ENCODE measurements at regions not wholly inside any gene's neighbourhood (a gene's known extent, or its start where the extent isn't known, plus 50 kb on each side); places are given as distances from the start of the nearest gene placed in this dataset.

- Histone ChIP-seq H4K20me1 (replicated peaks in 1 of 2; ENCODE audit: control insufficient read depth in 1 of 2, insufficient read depth in 2 of 2, low read length in 2 of 2) (no peaks in the 10 kb centered on the region), H2BK12ac (ENCODE audit: low read depth, low read length) (no peak overlapping the region), H2AK5ac (ENCODE audit: low read depth, low read length) (no peak overlapping the region), H3K4me3 (ENCODE audit: extremely low read depth in 1 of 4, insufficient read depth in 2 of 4, low read depth in 3 of 4, low read length in 4 of 4) (no peak overlapping the region), H3K27ac (ENCODE audit: low read depth, low read length) (no peak overlapping the region), H3K9me3 (ENCODE audit: insufficient read depth in 2 of 2, low read depth in 1 of 2, low read length in 1 of 2) (no peaks in the 10 kb centered on the region), H2BK120ac (replicated peaks; ENCODE audit: low read depth, low read length) (no peak overlapping the region), H3K27me3 (replicated peaks in 1 of 4; ENCODE audit: control insufficient read depth in 3 of 4, extremely low read depth in 1 of 4, insufficient read depth in 3 of 4, low read length in 3 of 4) (peaks cover 0 to 8% (median 3%) of the 10 kb centered on the region in 4 experiments; a peak in 3 of 7 replicates), H2AFZ (ENCODE audit: low read length) (no peak overlapping the region), H3K79me2 (ENCODE audit: control insufficient read depth in 1 of 2, insufficient read depth in 2 of 2, low read length in 2 of 2) (no peaks in the 10 kb centered on the region), H2BK5ac (ENCODE audit: low read depth, low read length) (no peak overlapping the region), H3K4me2 (ENCODE audit: insufficient read depth in 1 of 2, low read depth in 2 of 2, low read length in 2 of 2) (no peak overlapping the region), H3K4me1 (replicated peaks in 1 of 4; ENCODE audit: control insufficient read depth in 3 of 4, insufficient read depth in 4 of 4, low read length in 3 of 4) (peaks cover 0 to 12% (median 9%) of the 10 kb centered on the region in 4 experiments; a peak in 6 of 7 replicates), H3K36me3 (ENCODE audit: control insufficient read depth in 2 of 4, insufficient read depth in 4 of 4, low read length in 3 of 4) (no peaks in the 10 kb centered on the region), H2BK20ac (ENCODE audit: low read length) (no peak overlapping the region), H4K8ac (ENCODE audit: extremely low read depth, insufficient read depth, low read length) (no peak overlapping the region), H3K79me1 (ENCODE audit: low read depth, low read length) (no peaks in the 10 kb centered on the region), H3K18ac (ENCODE audit: extremely low read depth, low read length) (no peak overlapping the region), H3K9ac (replicated peaks in 1 of 4; ENCODE audit: extremely low read depth in 1 of 4, low read depth in 3 of 4, low read length in 3 of 4) (no peak overlapping the region), H4K5ac (ENCODE audit: insufficient read length, low read depth, low read length) (no peak overlapping the region), H3K14ac (ENCODE audit: insufficient read length) (no peak overlapping the region), H3K23me2 (ENCODE audit: low read depth, low read length) (no peaks in the 10 kb centered on the region; the same call in 1 of the 2 replicates), H3K23ac (ENCODE audit: insufficient read length) (no peak overlapping the region), H3K56ac (replicated peaks; ENCODE audit: insufficient read length, low read depth, low read length) (no peak overlapping the region), H2BK15ac (ENCODE audit: low read length) (no peak overlapping the region), H3K4ac (replicated peaks; ENCODE audit: insufficient read length, low read depth, low read length) (no peak overlapping the region), H4K91ac (replicated peaks; ENCODE audit: insufficient read length, low read length) (no peak overlapping the region)
- no peak for DNase-seq (ENCODE audit: low read depth in 1 of 2, low spot score in 2 of 2)
- POLR2A ChIA-PET (ENCODE audit: partially characterized antibody): interaction anchor here (0.8 kb wide), 1 partner anchor 27 kb away, joined by 4 read pairs; no protein-coding TSS in a partner anchor
- CTCF ChIA-PET (ENCODE audit: partially characterized antibody): interaction anchor here (0.9 to 6.6 kb wide), 5 partner anchors 13 to 278 kb away, joined by 3 to 75 read pairs (median 6); no protein-coding TSS in a partner anchor
- FAIRE-seq: no peak
- 81% methylated on average over 7 of the region's 7 CpGs; no CpG with 5 or more reads in 1 of the 2 experiments for WGBS, 2 experiments (ENCODE audit: extremely low coverage in 1 of 2, insufficient coverage in 1 of 2, insufficient read length in 1 of 2, insufficient replicate concordance in 2 of 2, low coverage in 1 of 2, low lambda C conversion rate in 2 of 2, missing lambda C conversion rate in 1 of 2)
- no peak for TF ChIP-seq CBX5 (IDR thresholded peaks at IDR 0.05; ENCODE audit: low read depth, low read length)
- no peak for TF ChIP-seq KDM5A (IDR thresholded peaks at IDR 0.05; ENCODE audit: low read length)
- TF ChIP-seq GTF2F1 (IDR thresholded peaks at IDR 0.05; ENCODE audit: borderline replicate concordance, low read depth, low read length): no peak
- no peak for TF ChIP-seq CHD1 (IDR thresholded peaks at IDR 0.05; ENCODE audit: low read depth, low read length)
- no peak for TF ChIP-seq MAFK (IDR thresholded peaks at IDR 0.05; ENCODE audit: low read depth, low read length)
- TF ChIP-seq SRF (IDR thresholded peaks at IDR 0.05; ENCODE audit: low read depth, low read length): no peak
- TF ChIP-seq ATF3 (IDR thresholded peaks at IDR 0.05; ENCODE audit: insufficient read depth, low read depth, low read length): no peak
- TF ChIP-seq KDM4A (IDR thresholded peaks at IDR 0.05; ENCODE audit: low read depth, low read length, severe bottlenecking): no peak
- no peak for TF ChIP-seq ATF2 (IDR thresholded peaks at IDR 0.05; ENCODE audit: low read length)
Observed at GRCh38 chr2:9092383-9093282, 89.1 kb upstream of the MBOAT2 start.

All from H1 (cell line).